Upper lobe of left lung (tissue), 6 donors: ENCODE measurements at regions not wholly inside any gene's neighbourhood (a gene's known extent, or its start where the extent isn't known, plus 50 kb on each side); places are given as distances from the start of the nearest gene placed in this dataset.
"Not testable (repeated sequence)": the region's sequence is repeated elsewhere in the genome, so short reads cannot be mapped to it uniquely, and the experiment has no call there.

Experiments used
- ATAC-seq, 2 donors: fragments of 200-7000 bp; cut with Tn5 transposase; one replicate each; pipeline ENCODE4 v1.9.1; 2022; ENCODE audit warnings: mild to moderate bottlenecking in 2 of 2, moderate library complexity in 2 of 2; ENCODE audit not compliant: low FRiP score in 2 of 2
- DNase-seq, 2 donors: peaks; one replicate each; pipeline ENCODE4 v3.0.0-alpha.2; 2019 to 2020
- H3K27ac ChIP-seq, 4 donors: fragments of 200-600 bp; sonication (generic); one replicate each; pipeline ENCODE4 v1.5.1; 2016 to 2019
- H3K27me3 ChIP-seq, 4 donors: fragments of 200-600 bp; sonication (generic); one replicate each; pipeline ENCODE4 v1.5.1; 2017 to 2019
- H3K36me3 ChIP-seq, 4 donors: fragments of 200-600 bp; sonication (generic); one replicate each; pipeline ENCODE4 v1.5.1; 2016 to 2019
- H3K4me1 ChIP-seq, 4 donors: fragments of 200-600 bp; sonication (generic); one replicate each; pipeline ENCODE4 v1.5.1; 2018 to 2019
- H3K4me3 ChIP-seq, 4 donors: fragments of 200-600 bp; sonication (generic); one replicate each; pipeline ENCODE4 v1.5.1; 2017 to 2019; ENCODE audit warnings: mild to moderate bottlenecking in 2 of 4, moderate library complexity in 1 of 4
- H3K9me3 ChIP-seq, 4 donors: fragments of 200-600 bp; sonication (generic); one replicate each; pipeline ENCODE4 v1.5.1; 2018 to 2019
- EP300 ChIP-seq, 4 donors: sonication (generic); formaldehyde crosslinking; IDR thresholded peaks; one replicate each; pipeline ENCODE4 v1.5.1; 2017; ENCODE audit warnings: antibody characterized with exemption in 4 of 4, control low read depth in 2 of 4
- POLR2A ChIP-seq, 4 donors: fragments of 450-650 bp; IDR thresholded peaks; one replicate each; pipeline ENCODE4 v1.5.1; 2016 to 2017; ENCODE audit warnings: antibody characterized with exemption in 4 of 4, mild to moderate bottlenecking in 2 of 4
- POLR2AphosphoS5 ChIP-seq, 2 donors: sonication (generic); formaldehyde crosslinking; IDR thresholded peaks; one replicate each; pipeline ENCODE4 v1.5.1; 2017; ENCODE audit warnings: antibody characterized with exemption in 2 of 2
- WGBS, 2 donors: methylation state at CpG; one replicate each; pipeline ENCODE4 v1.1.5; 2017 to 2018; 5-methylcytosine and 5-hydroxymethylcytosine counted together
- TF ChIP-seq, protein P1 (sequence below), 6 experiments: fragments of 450-650 bp in 4 of 6; fragments of 200-600 bp in 2 of 6; sonication (generic) in 2 of 6; IDR thresholded peaks; one replicate each; pipeline ENCODE4 v1.5.1; 2016 to 2019; ENCODE audit warnings: antibody characterized with exemption in 6 of 6
- donor health status: DM: no; HTN: no; CAD: no; lungs with moderate emphysema.
- donor health status: DM: no; HTN: yes; CAD: no; lungs with severe emphysema.

DNA sequence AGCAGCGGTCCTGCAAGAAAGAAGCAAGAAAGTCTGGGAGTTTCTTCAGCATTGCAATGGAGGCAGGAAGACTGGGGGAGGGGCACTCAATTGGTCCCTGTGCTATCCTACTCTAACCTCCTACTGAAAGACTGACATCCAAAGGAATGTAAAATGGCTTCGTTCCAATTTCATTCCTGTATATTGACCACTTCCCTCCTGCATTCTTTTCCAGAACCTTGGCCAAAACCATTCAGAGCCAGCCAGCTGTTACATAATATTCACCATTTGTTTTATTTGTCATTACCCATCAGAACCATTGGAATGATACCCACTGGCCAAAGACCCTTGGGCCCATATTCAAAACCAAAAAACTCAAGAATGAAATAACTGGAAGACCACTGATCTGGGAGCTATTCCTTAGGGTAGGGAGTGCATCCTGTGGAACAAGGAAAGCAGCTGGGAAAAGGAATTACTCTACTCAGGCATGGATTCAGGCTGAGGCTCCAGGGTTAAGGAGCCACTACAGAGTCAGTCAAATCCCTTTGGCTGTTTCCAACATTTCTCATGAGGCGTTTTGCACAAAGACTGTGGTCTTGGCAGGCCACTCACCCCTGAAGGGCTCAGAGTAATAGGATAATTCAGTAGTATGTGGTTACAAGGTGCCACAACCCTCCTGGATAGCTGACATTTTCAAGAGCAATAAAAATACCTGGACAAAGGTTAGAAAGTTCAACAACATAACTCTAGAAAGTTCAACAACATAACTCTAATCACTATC, 148.7 kb upstream of the SLC1A3 start:
- Histone ChIP-seq H3K27ac (no peak overlapping the region), H3K27me3 (no peaks in the 10 kb centered on the region), H3K9me3 (no peaks in the 10 kb centered on the region), H3K4me3 (no peak overlapping the region), H3K4me1 (no peaks in the 10 kb centered on the region), H3K36me3 (no peaks in the 10 kb centered on the region)
- ATAC-seq (no peak), DNase-seq (no peak)
- TF ChIP-seq POLR2A (IDR thresholded peaks at IDR 0.05) (no peak), POLR2AphosphoS5 (IDR thresholded peaks at IDR 0.05) (no peak), EP300 (IDR thresholded peaks at IDR 0.05) (no peak)
- TF ChIP-seq, protein P1, sequence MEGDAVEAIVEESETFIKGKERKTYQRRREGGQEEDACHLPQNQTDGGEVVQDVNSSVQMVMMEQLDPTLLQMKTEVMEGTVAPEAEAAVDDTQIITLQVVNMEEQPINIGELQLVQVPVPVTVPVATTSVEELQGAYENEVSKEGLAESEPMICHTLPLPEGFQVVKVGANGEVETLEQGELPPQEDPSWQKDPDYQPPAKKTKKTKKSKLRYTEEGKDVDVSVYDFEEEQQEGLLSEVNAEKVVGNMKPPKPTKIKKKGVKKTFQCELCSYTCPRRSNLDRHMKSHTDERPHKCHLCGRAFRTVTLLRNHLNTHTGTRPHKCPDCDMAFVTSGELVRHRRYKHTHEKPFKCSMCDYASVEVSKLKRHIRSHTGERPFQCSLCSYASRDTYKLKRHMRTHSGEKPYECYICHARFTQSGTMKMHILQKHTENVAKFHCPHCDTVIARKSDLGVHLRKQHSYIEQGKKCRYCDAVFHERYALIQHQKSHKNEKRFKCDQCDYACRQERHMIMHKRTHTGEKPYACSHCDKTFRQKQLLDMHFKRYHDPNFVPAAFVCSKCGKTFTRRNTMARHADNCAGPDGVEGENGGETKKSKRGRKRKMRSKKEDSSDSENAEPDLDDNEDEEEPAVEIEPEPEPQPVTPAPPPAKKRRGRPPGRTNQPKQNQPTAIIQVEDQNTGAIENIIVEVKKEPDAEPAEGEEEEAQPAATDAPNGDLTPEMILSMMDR (IDR thresholded peaks at IDR 0.05): no peak
- 62 to 63% methylated on average over 3 of the region's 3 CpGs for WGBS, 2 donors

DNA sequence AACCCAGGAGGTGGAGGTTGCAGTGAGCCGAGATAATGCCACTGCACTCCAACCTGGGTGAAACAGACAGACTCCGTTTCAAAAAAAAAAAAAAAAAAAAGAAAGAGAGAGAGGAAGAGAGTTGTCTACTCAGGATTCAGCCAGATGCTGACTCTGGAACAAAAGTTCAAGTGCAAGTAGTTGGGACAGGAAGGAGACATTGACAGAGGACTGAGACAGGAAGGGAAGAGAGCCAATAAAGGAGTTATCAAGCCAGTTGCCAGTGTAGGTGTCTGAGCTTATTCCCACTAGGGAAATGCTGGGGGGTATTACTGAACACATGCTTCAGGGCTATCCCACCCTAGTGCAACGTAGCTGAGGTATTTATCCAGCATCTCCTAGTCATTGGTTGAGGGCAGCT, 147.7 kb upstream of the SLC1A3 start:
- H3K36me3 ChIP-seq: no peaks in the 10 kb centered on the region
- DNase-seq: no peak
- no peak for TF ChIP-seq EP300 (IDR thresholded peaks at IDR 0.05)
- 57 to 79% methylated on average over 3 of the region's 3 CpGs for WGBS, 2 donors
- no peak overlapping the region for H3K27ac ChIP-seq
- H3K4me1 ChIP-seq: no peaks in the 10 kb centered on the region
- no peaks in the 10 kb centered on the region for H3K9me3 ChIP-seq
- ATAC-seq: no peak
- H3K4me3 ChIP-seq: no peak overlapping the region
- no peaks in the 10 kb centered on the region for H3K27me3 ChIP-seq

DNA sequence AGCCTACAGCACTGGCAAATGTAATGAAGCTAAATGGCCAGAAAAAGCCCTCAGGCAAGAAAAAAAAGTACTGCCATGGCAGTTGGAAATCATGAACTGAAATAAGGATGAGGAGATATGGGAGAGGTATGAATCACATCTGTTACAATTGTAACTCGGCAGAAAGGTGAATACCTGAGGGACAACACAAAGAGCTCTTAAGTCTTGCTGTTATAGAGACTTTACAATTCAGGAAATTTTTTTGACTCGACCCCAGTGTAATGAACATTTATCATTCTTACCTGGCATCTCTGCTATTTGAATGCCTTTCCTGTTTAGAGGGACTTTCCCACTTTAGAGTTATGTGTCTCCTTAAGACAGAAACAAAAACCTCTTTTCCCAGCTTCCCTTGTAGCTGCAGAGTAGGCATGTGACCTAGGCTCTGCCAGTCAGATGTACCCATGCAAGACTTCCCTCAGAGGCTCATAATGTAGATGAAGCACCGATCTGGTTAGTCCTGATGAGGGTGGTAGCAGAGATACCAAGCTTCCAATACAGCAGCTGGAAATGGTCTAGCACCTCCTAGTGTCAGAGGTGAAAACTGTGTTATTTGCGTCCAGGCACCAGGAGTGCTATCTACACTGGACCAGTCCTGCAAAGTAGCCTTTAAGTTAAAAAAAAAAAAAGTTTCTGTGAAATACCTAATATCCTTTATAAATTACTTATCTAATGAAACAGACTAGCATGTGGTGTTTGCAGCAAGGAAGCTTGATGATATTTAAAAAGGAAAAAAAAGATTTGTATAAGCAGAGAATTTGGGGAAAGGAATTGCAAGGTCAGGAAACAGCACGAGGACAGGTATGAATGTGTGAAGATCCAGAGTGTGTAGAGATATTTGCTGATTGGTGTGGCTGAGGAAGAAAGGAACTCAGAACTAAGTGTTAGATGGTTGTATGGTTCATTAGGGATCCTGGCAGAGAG, 146.9 kb upstream of the SLC1A3 start:
- Histone ChIP-seq H3K9me3 (no peaks in the 10 kb centered on the region), H3K4me3 (no peak overlapping the region), H3K36me3 (no peaks in the 10 kb centered on the region), H3K4me1 (no peaks in the 10 kb centered on the region), H3K27me3 (no peaks in the 10 kb centered on the region), H3K27ac (no peak overlapping the region)
- 59 to 60% methylated on average over 5 of the region's 5 CpGs for WGBS, 2 donors
- ATAC-seq (no peak), DNase-seq (no peak)
- TF ChIP-seq POLR2A (IDR thresholded peaks at IDR 0.05): no peak
- no peak for TF ChIP-seq POLR2AphosphoS5 (IDR thresholded peaks at IDR 0.05)
- no peak for TF ChIP-seq EP300 (IDR thresholded peaks at IDR 0.05)
- TF ChIP-seq, protein P1 (IDR thresholded peaks at IDR 0.05): no peak

DNA sequence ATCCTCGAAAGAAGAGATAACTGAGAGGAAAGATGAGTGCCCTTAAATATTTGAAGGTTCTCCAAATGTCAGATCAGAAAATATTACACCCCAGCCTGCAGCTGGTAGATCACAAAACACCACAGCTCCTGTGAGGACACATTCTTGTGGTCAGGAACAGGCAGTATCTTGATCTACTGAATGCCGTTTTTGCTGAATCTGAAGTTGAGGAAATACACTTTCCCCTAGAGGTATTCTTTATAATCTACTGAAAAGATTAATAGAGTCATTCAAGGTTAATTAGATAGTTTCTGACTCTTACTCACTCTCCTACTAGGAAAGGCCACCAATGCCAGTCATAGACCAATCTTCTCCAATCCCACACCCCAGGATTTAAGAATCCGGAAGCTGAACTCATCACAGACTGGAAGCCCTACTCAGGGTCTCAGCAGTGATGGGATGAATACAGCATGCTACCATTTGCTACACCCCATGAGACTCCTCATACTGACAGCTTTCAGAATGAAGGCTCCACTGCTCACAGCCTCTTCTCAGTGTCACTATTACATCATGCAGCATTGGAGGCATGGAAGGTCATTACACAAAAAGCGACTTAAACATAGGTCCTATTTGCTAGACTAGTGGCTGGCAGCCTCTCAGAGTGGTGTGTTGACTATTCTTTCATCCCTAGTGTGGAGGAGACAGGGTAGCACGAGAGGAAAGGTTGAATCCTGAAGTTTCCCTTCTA, 143.9 kb upstream of the SLC1A3 start:
- Histone ChIP-seq H3K4me1 (no peaks in the 10 kb centered on the region), H3K27me3 (no peaks in the 10 kb centered on the region), H3K27ac (no peak overlapping the region), H3K4me3 (no peak overlapping the region), H3K36me3 (no peaks in the 10 kb centered on the region), H3K9me3 (no peaks in the 10 kb centered on the region)
- TF ChIP-seq POLR2A (IDR thresholded peaks at IDR 0.05): no peak
- no peak for TF ChIP-seq EP300 (IDR thresholded peaks at IDR 0.05)
- TF ChIP-seq, protein P1 (IDR thresholded peaks at IDR 0.05): no peak
- TF ChIP-seq POLR2AphosphoS5 (IDR thresholded peaks at IDR 0.05): no peak
- DNase-seq (no peak), ATAC-seq (no peak)
- WGBS, 2 donors: 68 to 69% methylated on average over 5 of the region's 5 CpGs

DNA sequence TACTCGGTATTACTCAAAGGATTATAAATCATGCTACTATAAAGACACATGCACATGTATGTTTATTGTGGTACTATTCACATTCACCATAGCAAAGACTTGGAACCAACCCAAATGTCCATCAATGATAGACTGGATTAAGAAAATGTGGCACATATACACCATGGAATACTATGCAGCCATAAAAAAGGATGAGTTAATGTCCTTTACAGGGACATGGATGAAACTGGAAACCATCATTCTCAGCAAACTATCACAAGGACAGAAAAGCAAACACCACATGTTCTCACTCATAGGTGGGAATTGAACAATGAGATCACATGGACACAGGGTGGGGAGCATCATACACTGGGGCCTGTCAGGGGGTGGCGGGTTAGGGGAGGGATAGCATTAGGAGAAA, 130.5 kb upstream of the SLC1A3 start:
- not testable (repeated sequence) for H3K4me1 ChIP-seq, H3K9me3 ChIP-seq, H3K27me3 ChIP-seq, ATAC-seq, H3K27ac ChIP-seq, H3K4me3 ChIP-seq, H3K36me3 ChIP-seq, DNase-seq
- WGBS, 2 donors: 93% methylated on average over 2 of the region's 2 CpGs
